ENCODE measurements at regions not wholly inside any gene's neighbourhood (a gene's known extent, or its start where the extent isn't known, plus 50 kb on each side); places are given as distances from the start of the nearest gene placed in this dataset.
"Not testable (repeated sequence)": the region's sequence is repeated elsewhere in the genome, so short reads cannot be mapped to it uniquely, and the experiment has no call there.

DNA sequence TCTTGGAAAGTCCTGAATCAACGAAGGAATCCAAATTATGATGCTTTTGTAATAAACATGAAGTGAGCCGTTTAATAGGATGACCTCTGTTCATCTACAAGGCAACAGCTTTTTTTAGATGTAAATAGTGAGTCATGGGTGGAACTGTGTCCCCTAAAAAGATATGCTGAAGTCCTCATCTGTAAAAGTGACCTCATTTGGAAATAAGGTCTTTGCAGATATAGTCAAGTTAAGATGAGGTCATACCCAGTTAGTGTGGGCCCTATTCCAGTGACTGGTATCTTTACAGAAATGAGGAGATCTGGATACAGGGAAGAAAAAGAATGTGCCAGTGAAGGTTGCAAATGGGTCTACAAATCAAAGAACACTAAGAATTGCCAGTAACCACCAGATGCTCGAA lies 1287.3 kb upstream of the ADGRL4 start:
- no peak for DNase-seq (ENCODE audit: low spot score)

DNA sequence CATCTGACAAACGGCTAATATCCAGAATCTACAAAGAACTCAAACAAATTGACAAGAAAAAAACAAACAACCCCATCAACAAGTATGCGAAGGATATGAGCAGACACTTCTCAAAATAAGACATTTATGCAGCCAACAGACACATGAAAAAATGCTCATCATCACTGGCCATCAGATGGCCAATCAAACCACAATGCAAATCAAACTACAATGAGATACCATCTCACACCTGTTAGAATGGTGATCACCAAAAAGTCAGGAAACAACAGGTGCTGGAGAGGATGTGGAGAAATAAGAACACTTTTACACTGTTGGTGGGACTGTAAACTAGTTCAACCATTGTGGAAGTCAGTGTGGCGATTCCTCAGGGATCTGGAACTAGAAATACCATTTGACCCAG lies 1282.2 kb upstream of the ADGRL4 start:
- not testable (repeated sequence) for DNase-seq (ENCODE audit: low spot score)

DNA sequence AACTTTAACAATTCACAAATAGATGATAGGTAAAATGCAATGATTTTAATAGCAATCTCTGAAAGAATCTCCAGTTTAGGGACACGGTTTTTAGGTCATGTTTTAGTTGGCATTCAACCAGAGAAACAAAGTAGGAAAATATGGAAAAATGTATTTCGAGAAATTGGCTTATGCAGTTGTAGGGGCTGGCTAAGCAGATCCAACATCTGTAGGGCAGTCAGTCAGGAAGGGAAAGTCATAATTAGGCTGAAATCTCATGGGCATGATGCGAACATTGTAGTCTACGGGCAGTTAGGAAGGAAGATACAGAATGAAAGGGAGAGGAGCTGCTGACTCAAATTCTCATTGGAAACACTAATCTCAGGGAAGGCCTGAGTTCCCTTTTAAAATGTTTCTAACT lies 1276.0 kb upstream of the ADGRL4 start:
- DNase-seq (ENCODE audit: low spot score) = no peak

DNA sequence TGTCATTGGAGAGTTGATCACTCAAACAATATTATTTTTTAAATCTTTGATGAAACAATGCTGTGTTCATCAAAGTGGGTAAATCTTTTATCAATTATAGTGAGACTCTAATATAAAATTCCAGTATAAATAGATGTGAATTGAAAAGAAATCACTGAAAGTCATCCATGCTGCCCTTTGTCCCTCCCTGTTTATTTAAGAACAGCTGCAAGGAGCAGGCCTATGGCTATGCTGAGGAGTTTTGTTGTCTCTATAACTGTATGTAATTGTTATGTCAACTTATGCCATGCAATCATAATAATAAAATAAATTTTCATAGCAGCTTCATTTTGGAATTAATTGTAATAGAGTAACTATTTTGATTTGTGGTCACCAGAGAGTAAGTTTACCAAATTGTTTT lies 1272.4 kb upstream of the ADGRL4 start:
- DNase-seq (ENCODE audit: low spot score) = no peak

DNA sequence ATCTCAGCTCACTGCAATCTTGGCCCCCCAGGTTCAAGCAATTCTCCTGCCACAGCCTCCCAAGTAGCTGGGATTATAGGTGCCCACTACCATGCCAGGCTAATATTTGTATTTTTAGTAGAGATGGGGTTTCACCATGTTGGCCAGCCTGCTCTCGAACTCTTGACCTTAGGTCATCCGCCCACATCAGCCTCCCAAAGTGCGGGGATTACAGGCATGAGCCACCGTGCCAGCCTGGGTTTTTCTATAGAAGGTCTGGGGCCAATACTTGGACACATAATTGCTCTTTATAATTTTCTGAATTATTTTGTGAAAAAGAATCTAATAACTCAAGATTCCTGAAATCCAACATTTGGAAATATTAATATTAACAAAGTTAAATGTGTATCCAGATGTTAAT lies 1267.7 kb upstream of the ADGRL4 start:
- no peak for DNase-seq (ENCODE audit: low spot score)

DNA sequence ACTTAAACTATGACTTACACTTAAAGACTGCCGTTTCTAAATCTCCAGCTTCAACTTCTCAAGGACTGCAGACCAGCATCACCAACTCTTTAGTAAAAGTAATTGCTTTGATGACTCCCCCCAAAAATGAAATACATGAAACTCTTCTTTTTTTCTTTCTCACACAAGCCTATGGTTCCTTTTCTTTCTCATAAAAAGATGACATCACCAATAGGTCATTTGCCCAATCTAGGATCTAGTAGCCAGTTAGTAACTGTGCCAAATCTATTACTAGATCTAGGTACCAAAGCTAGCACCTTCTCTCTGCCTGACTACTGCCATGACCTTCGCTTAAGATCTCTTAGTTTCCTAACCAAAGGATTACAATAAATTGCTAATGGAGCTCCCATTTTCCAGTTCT lies 1266.0 kb upstream of the ADGRL4 start:
- DNase-seq (ENCODE audit: low spot score) = no peak

GRCh38 chr1:80258659-80259058 lies 1252.1 kb upstream of the ADGRL4 start:
- no peak for DNase-seq (ENCODE audit: low spot score)

DNA sequence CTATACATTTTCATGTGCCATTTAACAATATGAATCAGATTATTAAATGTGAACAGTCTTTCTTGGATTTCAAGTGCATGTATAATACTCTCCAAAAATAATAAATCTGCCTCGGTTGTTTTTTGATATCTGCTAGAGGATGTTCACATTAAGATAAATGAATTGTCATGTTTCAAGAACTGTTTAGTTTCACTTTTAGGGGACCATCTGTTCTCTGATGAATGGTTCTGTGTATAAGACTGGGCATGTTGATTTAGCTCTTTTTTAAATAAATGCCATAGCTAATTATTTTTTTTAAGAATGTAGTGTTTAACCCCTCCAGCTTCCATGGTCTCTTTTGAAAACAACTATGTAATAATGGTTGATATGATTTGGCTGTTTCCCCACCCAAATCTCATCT lies 1245.1 kb upstream of the ADGRL4 start:
- no peak for DNase-seq (ENCODE audit: low spot score)

DNA sequence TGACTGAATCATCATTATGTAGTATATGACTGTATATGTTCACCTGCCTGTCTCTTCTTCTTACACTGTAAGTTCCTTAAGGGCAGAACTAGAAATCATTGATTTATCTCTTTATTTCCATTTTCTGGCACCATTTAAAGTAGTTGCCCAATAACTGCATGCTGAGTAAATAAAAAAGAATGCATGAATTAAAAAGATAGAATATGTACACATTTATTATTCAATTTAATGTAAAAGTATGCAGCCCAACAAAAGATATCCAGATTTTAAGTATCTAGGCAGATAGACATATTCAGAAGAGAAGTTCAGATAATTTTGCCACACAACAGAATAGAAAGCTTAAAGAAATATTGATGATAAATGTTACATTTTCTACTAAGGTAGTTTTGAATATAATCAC lies 1244.6 kb upstream of the ADGRL4 start:
- DNase-seq (ENCODE audit: low spot score) = no peak

DNA sequence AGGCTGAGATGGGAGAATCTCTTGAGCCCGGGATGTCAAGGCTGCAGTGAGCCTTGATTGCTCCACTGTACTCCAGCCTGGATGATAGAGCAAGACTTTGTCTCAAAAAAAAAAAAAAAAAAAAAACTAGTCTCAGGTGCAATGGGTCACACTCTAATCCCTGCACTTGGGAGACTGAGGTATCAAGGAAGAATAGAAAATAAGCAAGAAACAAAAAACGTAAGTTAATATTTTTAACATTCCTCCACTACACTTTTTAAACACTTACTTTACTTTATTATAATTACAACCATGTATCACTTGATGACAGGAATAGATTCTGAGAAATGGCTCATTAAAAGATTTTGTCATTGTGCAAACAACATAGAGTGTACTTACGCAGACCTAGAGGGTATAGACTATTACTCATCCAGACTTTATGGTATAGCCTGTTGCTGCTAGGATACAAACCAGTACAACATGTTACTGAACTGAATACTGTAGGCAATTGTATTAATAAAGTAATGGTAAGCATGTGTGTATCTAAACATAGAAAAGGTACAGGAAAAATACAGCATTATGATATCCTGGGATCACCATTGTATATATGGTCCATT lies 1244.1 kb upstream of the ADGRL4 start:
- no peak for DNase-seq (ENCODE audit: low spot score)

DNA sequence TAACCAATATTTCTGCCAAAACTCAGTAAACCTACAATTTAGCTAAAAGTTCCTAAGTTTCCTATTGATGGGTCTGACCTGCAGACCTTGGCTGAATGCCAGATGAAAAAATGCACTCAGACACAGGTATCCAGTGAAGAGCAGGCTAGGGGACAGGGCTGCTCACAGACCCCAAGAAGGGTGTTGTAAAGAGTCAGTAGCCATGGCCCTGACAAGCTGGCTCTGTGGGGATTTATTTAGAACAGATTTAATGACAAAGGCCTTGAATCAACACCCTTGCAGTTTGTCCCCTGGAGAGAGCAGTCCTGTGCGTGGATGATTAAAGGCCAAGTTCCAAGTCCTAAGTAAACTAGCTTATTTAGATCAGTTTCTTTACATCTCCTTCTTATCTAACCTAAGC lies 1243.2 kb upstream of the ADGRL4 start:
- DNase-seq (ENCODE audit: low spot score) = no peak

DNA sequence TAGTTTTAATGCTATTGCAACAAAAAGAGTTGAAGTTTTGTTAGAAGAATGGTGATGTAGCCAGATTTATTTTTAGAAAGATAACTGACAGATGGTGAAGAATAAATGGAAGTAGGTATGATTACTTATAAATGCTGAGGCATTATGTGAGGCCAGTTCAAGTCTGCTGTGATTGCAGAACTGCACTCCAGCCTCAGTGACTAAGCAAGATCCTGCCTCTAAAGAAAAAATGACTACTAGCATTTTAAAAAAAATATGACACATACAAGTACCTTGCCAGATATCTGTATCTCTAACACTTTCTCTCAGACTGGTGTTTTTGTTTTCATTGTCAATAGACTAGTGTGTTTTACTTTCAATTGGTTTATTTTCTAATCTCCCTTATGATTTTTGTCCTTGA lies 1242.4 kb upstream of the ADGRL4 start:
- no peak for DNase-seq (ENCODE audit: low spot score)

- DNase-seq (ENCODE audit: low spot score) = no peak
These were observed 1239.3 kb upstream of the ADGRL4 start for GRCh38 chr1:80245813-80246212.

DNA sequence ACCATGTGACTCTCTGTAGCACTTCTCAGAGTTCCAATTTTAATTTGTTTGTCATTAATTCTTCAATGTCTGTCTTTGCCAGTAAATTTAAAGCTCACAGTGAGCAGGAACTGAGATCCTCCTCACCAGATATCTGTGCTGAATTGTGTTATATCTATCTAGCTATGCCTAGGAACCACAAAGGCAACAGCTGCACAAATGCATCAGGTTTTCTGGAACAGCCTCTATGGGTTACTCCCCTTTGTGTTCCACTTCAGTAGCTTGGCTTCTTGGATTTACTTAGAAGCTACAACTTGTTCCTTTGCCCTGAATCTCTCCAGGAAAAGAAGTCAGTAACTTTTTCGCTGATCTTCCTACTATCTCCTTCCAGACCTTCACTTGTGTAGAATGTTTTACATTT lies 1237.8 kb upstream of the ADGRL4 start:
- no peak for DNase-seq (ENCODE audit: low spot score)

DNA sequence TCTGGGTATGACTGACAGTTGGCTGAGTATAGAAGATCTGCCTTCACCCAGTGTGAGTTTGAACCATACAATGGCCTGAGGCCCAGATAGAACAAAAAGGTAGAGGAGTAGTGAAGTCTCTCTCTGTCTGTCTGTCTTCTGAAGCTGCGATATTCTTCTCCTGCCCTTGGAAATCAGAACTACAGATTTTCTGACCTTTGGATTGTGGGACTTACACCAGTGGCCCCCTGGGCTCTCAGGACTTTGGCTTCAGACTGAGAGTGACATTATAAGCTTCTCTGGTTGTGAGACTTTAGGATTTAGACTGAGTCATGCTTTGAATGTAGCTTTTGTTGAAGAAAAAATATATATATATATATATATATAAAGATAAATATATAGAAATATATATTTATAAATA lies 1235.0 kb upstream of the ADGRL4 start:
- DNase-seq (ENCODE audit: low spot score) = no peak

GRCh38 chr1:80225510-80225909 lies 1219.0 kb upstream of the ADGRL4 start:
- no peak for DNase-seq (ENCODE audit: low spot score)

DNA sequence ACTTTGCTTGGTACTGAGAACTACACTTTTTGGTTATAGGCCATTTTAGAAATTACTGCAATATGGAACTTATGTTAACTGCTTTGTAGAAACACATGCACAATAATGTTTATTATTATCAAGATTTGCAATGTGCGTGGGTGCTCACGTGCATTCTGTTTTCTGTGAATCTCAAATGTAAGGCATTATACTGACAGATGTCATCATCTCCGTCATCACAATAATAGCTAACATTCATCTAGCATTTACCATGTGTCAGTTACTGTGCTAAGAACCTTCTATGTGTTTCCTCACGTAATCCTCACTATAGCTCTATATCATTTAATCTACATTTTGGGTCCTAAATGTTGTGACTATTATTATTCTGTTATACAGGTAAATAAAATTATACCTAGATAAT lies 1214.8 kb upstream of the ADGRL4 start:
- DNase-seq (ENCODE audit: low spot score) = no peak

DNA sequence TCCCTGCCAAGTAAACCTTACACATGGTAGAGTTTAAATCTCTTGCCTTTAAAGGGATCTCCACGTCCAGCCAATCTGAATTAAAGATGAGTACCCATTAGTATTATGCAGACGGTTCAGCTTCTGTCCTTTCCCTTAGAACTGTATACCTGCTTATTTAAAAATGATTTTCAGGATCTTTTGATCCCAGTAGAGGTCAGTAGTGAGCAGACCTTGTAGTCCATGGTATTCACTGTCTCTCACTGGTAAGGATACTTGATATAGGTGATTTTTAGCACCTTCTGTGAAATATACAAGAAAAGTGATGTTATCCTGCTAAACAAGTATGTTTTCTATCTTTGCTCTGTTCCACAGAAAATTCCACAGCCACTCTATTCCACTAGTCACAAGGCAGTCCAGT lies 1211.6 kb upstream of the ADGRL4 start:
- DNase-seq (ENCODE audit: low spot score) = peak; percentile 2

GRCh38 chr1:80217377-80217986 lies 1211.0 kb upstream of the ADGRL4 start:
- DNase-seq (ENCODE audit: low spot score) = peak; percentile 12

DNA sequence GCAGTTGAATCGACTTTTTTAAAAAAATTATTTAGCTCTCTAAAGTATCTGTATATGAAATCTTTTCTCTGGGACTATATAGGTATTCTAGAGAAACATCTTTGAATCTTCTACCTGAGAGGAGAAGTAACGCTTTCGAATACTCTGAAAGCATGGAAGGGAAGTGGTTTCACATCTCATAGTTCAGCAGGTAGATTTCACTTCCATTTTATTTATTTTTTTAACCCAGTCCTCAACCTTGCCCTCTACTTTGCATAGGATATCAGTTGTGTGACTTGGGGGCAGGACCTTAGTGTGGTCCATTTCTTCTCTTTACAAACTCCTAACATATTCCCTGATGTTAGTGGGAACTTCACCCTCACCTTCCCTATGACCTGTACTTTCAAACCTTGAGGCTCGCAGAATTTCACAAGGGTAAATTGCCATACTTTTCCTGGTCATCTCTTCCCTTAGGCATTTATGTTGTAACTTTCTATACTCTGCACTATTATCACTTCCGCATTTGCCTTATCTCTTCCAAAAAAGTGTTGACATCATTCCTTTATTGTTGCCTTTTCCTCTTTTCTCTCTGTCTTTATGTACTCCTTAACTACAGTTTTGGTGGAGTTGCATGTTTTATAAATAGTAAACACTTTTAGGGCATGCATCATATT lies 1208.5 kb upstream of the ADGRL4 start:
- DNase-seq (ENCODE audit: low spot score) = no peak

- no peak for DNase-seq (ENCODE audit: low spot score)
These were observed 1206.4 kb upstream of the ADGRL4 start for GRCh38 chr1:80212948-80213347.

GRCh38 chr1:80211691-80212380 lies 1205.3 kb upstream of the ADGRL4 start:
- DNase-seq (ENCODE audit: low spot score) = no peak

- no peak for DNase-seq (ENCODE audit: low spot score)
These were observed 1195.6 kb upstream of the ADGRL4 start for GRCh38 chr1:80202118-80202517.

All from HuH-7 (cell line).